ENCODE measurements at regions not wholly inside any gene's neighbourhood (a gene's known extent, or its start where the extent isn't known, plus 50 kb on each side); places are given as distances from the start of the nearest gene placed in this dataset.

DNA sequence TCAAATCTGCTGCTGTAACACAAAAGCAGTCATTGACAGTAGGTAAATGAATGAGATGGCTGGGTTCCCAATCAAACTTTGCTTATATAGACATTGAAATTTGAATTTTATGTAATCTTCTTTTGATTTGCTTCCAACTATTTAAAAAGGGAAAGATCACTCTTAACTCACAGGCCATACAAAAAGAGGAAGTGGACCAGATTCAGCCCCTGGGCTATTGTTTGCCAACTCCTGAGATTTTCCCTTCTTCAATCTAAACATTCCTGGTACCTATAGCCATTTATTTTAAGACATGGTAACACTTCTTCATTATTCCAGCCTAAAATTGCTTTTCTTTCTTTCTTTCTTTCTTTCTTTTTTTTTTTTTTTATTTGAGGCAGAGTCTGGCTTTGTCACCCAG is 260.6 kb downstream of the TFAP2A start:
- H3K36me3 ChIP-seq (ENCODE audit: control insufficient read depth in 4 of 4, insufficient read depth in 4 of 4, low read length in 4 of 4), result no peaks in the 10 kb centered on the region
- H3K9ac ChIP-seq (ENCODE audit: insufficient read depth in 1 of 2, low read length in 2 of 2), result no peak overlapping the region
- TF ChIP-seq, protein P1, sequence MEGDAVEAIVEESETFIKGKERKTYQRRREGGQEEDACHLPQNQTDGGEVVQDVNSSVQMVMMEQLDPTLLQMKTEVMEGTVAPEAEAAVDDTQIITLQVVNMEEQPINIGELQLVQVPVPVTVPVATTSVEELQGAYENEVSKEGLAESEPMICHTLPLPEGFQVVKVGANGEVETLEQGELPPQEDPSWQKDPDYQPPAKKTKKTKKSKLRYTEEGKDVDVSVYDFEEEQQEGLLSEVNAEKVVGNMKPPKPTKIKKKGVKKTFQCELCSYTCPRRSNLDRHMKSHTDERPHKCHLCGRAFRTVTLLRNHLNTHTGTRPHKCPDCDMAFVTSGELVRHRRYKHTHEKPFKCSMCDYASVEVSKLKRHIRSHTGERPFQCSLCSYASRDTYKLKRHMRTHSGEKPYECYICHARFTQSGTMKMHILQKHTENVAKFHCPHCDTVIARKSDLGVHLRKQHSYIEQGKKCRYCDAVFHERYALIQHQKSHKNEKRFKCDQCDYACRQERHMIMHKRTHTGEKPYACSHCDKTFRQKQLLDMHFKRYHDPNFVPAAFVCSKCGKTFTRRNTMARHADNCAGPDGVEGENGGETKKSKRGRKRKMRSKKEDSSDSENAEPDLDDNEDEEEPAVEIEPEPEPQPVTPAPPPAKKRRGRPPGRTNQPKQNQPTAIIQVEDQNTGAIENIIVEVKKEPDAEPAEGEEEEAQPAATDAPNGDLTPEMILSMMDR (IDR thresholded peaks at IDR 0.05; ENCODE audit: control extremely low read depth, extremely low read depth), result no peak
- H3K4me3 ChIP-seq, result no peak overlapping the region
- no peak for DNase-seq
- ATAC-seq (ENCODE audit: insufficient read depth, low FRiP score), result no peak
- peaks cover 0 to 2% (median 0%) of the 10 kb centered on the region in 3 donors for H3K27me3 ChIP-seq (ENCODE audit: control insufficient read depth in 3 of 3, insufficient read depth in 3 of 3, low read length in 2 of 3)
- H3K4me1 ChIP-seq (ENCODE audit: control insufficient read depth in 5 of 5, insufficient read depth in 5 of 5, low read length in 5 of 5), result no peaks in the 10 kb centered on the region
- H3K27ac ChIP-seq (ENCODE audit: low read depth in 1 of 2, low read length in 1 of 2), result no peak overlapping the region
- peaks cover 0 to 2% (median 0%) of the 10 kb centered on the region in 4 donors for H3K9me3 ChIP-seq (ENCODE audit: control insufficient read depth in 4 of 4, insufficient read depth in 3 of 4, low read length in 3 of 4)

DNA sequence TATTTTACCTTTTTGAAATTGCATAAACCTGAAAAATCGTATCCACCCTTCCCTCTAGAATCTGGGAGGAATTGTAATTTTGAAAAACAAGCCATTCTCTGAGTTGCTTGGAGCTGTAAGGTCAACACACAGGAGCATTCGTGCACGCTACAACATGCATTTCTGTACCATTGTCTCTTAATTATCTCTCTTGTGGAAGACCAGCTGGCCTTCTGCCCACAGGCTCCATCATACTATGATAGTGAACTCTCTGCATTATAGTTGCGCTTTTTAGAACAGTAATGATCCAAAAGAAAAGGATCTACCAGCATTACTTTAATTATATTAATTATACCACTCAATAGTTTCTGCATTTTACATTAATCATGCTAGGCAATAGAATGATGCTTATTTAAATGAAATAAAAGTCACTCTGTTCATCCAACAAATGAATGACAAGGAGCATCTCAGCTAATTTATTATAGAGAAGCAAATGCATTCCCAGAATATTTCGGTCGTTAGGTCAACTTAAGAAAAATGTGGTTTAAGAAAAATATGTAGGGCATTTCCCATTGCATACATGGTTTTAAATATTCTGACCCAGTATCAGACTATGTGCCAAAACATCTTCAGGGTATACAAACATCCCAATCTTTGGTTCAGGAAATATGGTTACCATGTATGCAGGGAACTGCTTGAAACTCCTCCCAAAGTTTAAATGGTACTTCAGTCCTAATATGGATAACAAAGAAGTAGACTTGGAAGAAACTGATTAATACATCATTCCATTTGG is 263.5 kb downstream of the TFAP2A start:
- no peak overlapping the region for H3K9ac ChIP-seq (ENCODE audit: insufficient read depth in 1 of 2, low read length in 2 of 2)
- H3K4me1 ChIP-seq (ENCODE audit: control insufficient read depth in 5 of 5, insufficient read depth in 5 of 5, low read length in 5 of 5), result peaks cover 0 to 4% (median 0%) of the 10 kb centered on the region in 5 donors
- H3K27me3 ChIP-seq (ENCODE audit: control insufficient read depth in 3 of 3, insufficient read depth in 3 of 3, low read length in 2 of 3), result peaks cover 0 to 2% (median 0%) of the 10 kb centered on the region in 3 donors
- no peak for ATAC-seq (ENCODE audit: insufficient read depth, low FRiP score)
- no peak for DNase-seq
- H3K27ac ChIP-seq (ENCODE audit: low read depth in 1 of 2, low read length in 1 of 2), result no peak overlapping the region
- no peak overlapping the region for H3K4me3 ChIP-seq
- no peaks in the 10 kb centered on the region for H3K9me3 ChIP-seq (ENCODE audit: control insufficient read depth in 4 of 4, insufficient read depth in 3 of 4, low read length in 3 of 4)
- TF ChIP-seq, protein P1 (IDR thresholded peaks at IDR 0.05; ENCODE audit: control extremely low read depth, extremely low read depth), result no peak
- no peaks in the 10 kb centered on the region for H3K36me3 ChIP-seq (ENCODE audit: control insufficient read depth in 4 of 4, insufficient read depth in 4 of 4, low read length in 4 of 4)
- WGBS, 2 donors, result 75 to 84% methylated on average over 6 of the region's 6 CpGs

- Histone ChIP-seq H3K27me3 (ENCODE audit: control insufficient read depth in 3 of 3, insufficient read depth in 3 of 3, low read length in 2 of 3) (peaks cover 0 to 2% (median 0%) of the 10 kb centered on the region in 3 donors), H3K9ac (ENCODE audit: insufficient read depth in 1 of 2, low read length in 2 of 2) (no peak overlapping the region), H3K9me3 (ENCODE audit: control insufficient read depth in 4 of 4, insufficient read depth in 3 of 4, low read length in 3 of 4) (no peaks in the 10 kb centered on the region), H3K4me3 (no peak overlapping the region), H3K4me1 (ENCODE audit: control insufficient read depth in 5 of 5, insufficient read depth in 5 of 5, low read length in 5 of 5) (peaks cover 0 to 4% (median 0%) of the 10 kb centered on the region in 5 donors), H3K27ac (ENCODE audit: low read depth in 1 of 2, low read length in 1 of 2) (no peak overlapping the region), H3K36me3 (ENCODE audit: control insufficient read depth in 4 of 4, insufficient read depth in 4 of 4, low read length in 4 of 4) (no peaks in the 10 kb centered on the region)
- 66 to 85% methylated on average over 12 of the region's 12 CpGs for WGBS, 2 donors
- TF ChIP-seq, protein P1 (IDR thresholded peaks at IDR 0.05; ENCODE audit: control extremely low read depth, extremely low read depth), result no peak
- DNase-seq, result no peak
- no peak for ATAC-seq (ENCODE audit: insufficient read depth, low FRiP score)
These were observed 265.3 kb downstream of the TFAP2A start for GRCh38 chr6:10149603-10150002.
